ENCODE measurements at regions not wholly inside any gene's neighbourhood (a gene's known extent, or its start where the extent isn't known, plus 50 kb on each side); places are given as distances from the start of the nearest gene placed in this dataset.
"Not testable (repeated sequence)": the region's sequence is repeated elsewhere in the genome, so short reads cannot be mapped to it uniquely, and the experiment has no call there.

DNA sequence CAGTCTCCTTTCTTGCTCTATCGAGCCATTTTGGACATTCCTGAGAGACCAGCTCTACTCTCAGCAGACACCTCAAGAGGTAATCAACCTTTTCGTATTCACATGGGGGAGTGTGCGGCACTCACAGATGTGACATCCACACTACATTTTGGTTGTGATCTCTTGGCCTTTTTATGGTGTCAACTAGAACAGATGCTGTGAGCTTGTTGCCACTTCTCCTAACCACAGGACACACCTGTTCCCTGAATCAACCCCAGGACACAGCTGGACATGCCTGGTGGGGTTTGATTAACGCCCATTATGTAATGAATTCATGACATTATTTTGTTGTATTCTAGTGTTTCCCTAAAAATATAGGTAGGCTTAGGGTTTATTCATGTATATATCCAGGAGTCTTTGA lies 1143.6 kb downstream of the TMEM121 start:
- DNase-seq: no peak

DNA sequence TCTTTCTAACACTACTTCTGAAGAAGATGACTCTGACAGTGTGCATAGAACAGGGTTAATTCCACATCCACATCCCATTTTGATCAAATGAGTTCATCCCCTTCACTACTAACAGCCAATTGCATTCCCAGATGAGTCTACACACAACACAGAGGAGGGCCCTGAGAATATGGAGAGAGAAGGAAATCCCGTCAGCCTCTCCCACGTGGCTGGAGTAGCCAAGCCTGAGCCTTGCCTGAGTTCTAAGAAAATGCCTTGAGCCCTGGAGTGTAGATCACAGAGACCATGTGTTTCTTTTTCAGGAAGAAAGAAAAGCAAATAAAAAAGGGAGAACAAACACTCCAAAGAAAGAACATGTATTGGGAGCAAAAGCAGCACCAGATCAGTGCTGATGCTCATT lies 1147.7 kb downstream of the TMEM121 start:
- DNase-seq: not testable (repeated sequence)

DNA sequence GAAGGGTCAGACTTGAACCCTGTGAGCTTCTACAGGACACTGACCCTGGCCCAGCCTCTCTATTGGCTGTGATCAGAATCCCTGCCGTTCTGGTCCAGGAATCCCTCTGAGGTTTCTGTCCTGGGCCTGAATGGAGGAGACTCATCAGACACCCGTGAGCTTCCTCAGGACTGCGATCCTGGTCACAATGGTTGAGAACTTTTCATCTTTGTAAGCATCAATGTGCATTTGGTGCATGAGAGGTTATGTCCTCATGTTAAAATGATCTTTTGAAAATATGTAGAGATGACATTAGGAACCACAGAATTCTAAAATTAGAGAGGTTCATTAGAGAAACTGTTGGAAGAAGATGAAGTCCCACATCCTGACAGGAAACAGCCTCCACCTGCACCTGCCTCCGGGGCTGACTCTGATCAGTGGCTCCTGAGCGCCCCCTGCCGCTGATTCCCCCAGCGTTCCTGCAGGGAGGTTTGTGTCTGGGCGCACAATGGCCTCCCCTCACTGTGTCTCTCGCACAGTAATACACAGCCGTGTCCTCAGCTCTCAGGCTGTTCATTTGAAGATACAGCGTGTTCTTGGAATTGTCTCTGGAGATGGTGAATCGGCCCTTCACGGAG lies 1148.2 kb downstream of the TMEM121 start:
- DNase-seq: not testable (repeated sequence)

DNA sequence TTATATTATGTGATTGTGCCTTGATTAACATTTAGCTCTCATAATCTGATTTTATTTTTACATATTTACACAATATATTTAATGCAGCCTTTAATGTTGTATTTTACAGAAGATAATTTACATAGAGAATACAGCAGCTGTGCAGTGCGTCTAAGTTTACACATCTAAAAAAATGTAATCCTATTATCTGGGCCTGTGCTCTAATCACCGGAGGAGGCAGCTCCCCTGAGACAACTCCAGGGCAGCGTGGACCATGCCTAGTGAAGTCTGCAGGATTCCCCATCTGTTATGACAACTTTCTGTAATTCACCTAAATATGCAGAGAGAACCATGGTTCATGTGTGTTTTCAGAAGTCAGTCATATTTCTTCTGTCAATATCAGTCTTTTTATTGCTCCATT lies 1149.3 kb downstream of the TMEM121 start:
- not testable (repeated sequence) for DNase-seq

DNA sequence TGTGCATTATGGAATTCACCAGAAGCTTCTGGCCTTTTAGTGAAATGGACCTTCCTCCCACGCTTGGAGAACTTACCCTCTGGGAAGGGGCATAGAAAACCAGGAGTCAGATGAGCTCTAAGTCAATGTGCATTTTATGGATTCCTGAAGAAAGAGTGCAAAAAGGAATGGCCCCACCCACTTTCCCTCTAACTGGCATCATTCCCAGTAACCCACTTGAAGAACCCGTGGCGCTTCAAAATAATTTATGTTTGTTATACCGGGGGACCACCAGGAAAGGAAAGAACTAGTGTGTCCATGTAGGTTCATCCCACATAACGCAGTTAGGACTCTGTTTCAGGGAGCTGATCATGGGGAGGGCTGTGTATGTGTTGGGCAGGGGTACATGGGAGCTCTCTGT lies 1153.4 kb downstream of the TMEM121 start:
- DNase-seq: no peak

DNA sequence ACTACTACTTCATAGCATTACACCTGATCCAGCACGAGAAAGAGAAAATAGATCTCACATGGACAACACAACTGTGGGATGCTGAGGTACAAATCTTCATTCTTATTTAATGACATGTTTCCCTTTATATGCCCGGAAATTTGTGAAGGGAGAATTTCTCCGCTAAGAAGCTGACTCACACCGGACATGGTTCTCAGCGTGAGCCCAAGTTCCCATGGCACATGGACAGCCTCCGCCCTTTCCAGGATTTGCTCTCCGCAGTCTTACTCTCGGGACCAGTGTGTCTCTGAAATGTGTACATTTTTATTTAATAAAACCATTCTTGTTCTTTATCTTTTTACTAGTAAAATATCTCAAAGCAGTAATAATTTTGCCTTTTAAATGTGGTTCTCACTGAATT lies 1154.8 kb downstream of the TMEM121 start:
- no peak for DNase-seq

DNA sequence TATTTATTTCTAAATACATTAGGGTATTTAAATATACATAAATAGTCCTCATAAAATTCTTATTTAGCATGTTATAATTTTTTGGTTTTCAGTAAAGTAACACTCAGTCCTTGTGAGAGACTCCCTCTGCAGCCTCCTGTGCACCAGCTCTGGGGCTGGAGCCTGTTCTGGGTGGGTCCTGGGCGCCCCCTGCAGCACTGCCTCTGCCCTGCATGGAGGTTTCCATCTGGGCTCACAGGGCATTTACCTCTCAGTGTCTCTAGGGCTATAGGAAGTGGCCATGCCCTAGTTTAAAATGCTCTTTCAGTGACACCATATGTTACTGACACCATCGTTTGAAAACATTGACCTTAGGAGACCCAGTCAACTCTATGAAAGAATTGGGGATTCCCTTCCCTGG lies 1155.2 kb downstream of the TMEM121 start:
- no peak for DNase-seq

DNA sequence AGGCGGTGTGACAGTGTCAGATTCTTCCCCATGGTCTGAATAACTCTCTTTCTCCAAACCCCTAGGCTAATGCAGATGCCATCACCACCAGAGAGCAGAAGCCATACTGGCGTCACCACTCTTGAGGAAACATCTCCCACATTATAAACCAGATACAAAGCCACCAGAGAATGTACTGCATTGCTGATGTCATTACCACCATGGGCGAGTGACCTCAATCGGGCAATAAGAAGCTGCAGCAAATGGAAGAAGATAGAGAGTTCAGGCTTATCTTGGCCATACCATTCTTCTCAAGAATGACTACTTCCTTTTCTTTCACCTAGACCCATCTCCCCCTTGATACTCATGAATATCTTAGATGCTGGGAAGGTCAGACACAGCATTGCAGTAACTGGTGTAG lies 1157.2 kb downstream of the TMEM121 start:
- no peak for DNase-seq

DNA sequence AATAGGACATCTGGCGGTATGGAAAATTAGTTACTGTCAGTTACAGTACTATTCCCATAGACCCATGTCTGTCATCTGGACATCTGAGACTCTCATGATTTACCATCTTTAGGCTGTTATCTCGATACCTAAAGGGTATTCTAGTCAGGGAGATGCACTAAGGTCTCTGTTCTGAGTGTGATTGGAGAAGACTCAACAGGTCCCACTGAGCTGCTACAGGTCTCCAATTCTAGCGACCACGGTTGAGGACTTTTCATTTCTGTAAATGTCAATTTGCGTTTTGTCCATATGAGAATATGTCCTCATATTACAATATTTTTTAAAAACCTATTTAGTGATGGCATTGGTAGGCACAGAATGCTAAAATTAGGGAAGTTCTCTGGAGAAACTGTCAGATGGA lies 1160.2 kb downstream of the TMEM121 start:
- DNase-seq: no peak

DNA sequence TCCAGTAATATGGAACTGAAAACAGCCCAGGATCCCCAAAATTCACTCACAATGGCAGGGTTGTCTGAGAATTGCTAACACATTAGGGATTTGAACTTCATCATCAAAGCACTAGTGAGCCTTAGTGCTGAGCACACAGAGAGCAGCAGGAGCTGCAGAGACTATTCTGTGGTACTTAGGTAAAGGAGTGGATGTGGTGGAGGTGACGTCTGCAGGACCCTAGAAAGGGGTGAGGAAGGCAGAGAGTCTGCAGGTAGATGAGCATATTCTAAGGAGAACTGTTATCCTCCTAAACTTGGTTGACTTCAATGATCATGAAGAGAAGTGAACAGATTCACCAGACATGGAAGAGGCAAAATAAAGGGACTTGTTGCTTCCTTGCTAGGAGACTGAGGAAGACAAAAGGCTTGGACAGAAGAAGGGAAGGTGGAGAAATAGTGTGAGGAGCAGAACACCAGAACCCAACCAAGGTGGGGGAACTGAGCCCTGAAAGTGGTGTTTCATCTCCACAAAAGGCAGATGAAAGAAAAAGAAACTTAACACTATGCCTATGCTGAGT lies 1164.0 kb downstream of the TMEM121 start:
- no peak for DNase-seq

DNA sequence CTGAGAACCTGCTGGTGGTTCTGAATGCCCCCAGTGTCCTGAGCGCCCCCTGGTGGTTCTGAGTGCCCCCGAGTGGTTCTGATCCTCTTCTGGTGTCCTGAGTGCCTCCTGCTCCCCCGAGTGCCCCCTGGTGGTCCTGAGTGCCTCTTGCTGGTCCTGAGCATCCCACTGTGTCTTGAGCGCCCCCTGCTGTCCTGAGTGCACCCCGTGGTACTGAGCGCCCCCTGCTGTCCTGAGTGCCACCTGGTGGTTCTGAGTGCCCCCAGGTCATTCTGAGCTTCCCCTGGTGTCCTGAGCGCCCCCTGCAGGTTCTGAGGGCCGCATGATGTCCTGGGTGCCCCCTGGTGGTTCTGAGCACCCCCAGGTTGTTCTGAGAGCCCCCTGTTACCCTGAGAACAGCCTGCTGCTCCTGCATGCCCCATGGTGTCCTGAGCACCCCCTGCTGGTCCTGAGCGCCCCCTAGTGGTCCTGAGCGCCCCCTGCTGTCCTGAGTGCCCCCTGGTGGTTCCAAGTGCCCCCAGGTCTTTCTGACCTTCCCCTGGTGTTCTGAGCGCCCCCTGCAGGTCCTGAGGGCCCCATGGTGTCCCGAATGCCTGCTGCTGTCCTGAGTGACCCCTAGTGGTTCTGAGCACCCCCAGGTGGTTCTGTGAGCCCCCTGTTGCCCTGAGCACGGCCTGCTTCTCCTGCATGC lies 1165.4 kb downstream of the TMEM121 start:
- no peak for DNase-seq

DNA sequence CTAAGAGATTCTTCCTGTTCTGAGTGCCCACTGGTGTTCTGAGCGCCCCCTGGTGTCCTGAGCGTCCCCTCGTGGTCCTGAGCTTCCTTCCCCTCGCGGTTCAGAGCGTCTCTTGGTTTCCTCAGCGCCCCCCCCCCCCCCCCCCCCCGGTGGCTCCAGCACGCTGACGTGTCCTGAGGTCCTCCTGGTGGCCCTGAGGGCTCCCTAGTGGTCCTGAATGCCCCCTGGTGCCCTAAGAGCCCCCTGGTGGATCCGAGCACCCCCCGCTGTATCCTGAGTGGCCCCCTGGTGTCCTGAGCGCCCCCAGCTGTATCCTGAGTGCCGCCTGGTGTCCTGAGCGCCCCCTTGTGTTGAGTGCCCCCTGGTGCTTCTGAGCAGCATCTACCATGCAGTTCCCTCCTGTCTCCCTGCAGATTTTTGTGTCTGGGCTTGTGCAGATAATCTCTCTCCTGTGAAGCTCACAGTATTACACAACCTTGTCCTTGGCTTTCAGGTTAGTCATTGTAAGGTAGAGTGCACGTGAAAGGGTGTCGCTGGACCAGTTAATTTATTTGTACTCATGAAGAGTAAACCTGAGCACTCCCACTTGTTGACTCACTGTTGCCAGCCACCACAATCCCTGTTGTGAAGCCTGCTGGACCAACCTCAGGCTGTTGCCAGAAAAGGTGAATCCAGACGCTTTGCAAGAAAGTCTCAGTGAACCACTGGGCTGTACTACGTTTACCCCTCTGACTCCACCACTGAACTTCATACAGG lies 1168.4 kb downstream of the TMEM121 start:
- DNase-seq: peak; percentile 78

DNA sequence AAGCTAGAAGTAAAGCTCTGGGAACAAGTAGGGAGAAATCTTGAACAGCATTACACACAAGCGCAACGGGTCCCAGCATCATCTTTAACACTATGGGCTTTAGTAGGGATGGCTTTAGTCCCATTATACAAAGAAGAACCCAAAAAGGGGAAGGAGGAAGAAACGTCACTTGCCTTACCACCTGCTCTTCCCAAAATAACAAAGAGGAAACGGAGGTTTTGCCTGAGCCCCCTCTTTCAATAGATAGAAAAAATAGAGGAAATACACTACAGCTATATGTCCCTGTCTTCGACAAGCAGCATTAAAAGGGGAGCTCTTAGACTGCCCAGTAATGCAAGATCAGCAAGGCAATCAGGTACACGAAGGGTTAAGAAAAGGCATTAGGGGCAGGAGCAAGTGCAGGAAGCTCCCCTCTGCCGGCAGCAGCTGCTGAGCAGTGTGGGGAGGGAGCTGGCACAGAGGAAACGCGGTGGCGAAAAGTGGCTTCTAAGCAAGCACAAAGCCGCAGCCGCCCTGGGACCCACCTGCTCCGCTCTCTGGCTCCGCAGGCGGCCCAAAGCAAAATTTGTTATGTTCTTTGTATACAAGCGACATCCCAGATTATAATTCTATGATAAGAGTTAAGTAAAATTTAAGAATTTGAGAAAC lies 1172.4 kb downstream of the TMEM121 start:
- peak; percentile 61 for DNase-seq

DNA sequence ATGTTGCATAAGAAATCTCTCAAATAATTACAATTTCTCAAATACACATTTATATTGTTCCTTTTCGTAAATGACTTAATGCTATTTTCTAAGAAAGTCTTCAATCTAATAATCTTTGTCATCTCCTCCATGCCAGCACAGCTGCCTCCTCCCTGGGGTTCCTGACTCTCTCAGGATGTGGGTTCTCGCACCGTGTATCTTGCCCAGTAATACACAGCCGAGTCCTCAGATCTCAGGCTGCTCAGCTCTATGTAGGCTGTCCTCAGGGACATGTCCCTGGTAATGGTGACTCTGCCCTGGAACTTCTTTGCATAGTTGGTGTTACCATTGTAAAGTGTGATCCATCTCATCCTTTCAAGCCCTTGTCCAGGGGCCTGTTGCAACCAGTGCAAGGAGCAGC lies 1177.3 kb downstream of the TMEM121 start:
- DNase-seq: not testable (repeated sequence)

DNA sequence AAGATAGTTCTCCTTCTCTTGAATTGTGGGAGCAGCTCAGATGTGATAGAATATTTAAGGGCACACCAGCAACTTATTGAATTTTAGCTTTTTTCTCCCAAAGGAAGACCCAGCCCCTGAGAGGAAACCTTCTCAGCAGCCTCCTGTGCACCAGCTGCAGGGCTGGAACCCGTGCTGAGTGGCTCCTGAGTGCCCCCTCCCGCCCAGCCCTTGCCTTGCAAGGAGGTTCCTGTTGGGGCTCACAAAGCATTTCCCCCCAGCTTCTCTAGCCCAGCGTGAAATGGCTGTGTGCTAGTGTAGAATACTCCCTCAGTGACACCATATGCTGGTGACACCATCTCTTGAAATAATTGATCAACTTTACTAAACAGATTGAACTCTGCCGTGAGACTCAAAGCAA lies 1180.1 kb downstream of the TMEM121 start:
- DNase-seq: not testable (repeated sequence)

DNA sequence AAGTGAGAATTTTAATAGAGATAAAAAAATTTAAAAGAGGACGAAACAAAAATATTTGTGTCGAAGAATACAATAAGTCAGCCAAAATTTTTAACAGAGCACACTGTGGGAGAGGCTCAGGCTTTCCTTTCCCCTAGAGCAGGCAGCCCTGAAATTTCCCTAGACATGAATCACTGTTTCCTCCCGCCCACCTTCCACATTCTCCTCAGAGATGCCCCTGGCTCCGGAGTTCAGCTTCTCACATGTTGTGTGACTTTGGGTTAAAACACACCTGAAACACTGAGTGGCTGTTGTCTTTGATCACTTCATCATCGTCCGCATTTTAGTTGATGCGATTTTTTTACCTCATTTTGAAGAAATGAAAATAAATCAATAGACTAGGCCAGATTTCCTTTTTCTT lies 1183.8 kb downstream of the TMEM121 start:
- not testable (repeated sequence) for DNase-seq

DNA sequence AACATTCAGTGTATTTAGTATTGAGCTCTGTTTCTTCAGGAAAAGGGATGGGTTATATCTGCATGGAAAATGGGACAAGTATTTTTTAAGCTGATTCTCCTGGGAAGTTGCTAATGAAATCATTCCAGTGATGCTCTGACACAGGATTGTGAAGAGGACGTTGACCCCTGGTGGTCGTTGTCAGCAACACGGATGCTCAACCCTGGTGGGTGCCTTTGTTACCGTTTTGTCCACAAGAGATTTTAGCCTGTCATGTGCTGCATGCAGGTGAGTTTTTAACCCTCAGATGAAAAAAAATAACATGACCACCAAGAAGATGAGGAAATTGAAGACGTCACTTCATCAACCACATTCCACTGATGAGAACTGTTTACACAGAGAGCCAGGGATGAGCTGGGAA lies 1186.1 kb downstream of the TMEM121 start:
- not testable (repeated sequence) for DNase-seq

DNA sequence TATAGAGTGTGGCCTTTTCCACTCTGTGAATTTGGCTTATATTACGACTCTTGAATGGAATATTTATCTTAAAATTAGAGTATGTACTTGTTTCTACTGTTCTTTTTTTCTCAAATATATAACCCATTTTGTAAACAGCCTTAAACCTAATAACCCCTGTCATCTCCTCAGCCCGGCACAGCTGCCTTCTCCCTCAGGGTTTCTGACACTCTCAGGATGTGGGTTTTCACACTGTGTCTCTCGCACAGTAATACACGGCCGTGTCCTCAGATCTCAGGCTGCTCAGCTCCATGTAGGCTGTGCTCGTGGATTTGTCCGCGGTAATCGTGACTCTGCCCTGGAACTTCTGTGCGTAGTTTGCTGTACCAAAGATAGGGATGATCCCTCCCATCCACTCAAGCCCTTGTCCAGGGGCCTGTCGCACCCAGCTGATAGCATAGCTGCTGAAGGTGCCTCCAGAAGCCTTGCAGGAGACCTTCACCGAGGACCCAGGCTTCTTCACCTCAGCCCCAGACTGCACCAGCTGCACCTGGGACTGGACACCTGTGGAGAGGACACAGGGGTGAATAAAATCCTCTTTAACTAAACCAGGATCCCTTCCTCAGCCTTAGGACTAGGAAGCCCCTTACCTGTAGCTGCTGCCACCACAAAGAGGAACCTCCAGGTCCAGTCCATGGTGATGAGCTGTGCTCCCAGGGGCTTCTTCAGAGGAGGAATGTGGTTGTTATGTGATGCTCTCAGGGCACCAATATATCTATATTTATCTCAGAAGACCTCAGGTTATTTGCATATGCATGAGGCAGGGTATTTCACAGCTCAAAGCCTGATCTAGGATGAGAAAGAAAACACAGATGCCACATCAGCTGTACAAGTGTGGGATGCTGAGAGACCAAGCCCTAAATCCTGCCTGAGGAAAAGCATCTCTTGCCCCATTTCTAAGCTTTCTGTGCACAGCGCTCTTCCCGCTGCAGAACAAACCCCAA lies 1188.4 kb downstream of the TMEM121 start:
- not testable (repeated sequence) for DNase-seq

DNA sequence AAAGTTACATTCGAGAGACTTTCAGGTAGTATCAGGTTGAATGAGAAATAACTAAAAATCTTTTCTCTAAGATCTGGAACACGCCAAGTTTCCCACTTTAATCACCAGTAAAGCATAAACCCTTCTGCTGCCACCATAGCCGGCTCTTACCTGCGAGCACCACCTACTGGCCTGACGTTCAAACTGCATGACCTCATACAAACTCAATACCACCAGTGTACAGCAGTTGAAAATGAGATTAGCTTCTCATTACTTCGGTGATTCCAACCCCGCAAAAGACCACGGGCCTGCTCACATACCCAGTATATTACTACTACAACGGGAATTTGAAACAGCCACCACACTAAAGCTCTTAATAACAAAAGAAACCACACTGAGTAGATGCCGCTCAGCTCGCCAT lies 1191.2 kb downstream of the TMEM121 start:
- DNase-seq: not testable (repeated sequence)

DNA sequence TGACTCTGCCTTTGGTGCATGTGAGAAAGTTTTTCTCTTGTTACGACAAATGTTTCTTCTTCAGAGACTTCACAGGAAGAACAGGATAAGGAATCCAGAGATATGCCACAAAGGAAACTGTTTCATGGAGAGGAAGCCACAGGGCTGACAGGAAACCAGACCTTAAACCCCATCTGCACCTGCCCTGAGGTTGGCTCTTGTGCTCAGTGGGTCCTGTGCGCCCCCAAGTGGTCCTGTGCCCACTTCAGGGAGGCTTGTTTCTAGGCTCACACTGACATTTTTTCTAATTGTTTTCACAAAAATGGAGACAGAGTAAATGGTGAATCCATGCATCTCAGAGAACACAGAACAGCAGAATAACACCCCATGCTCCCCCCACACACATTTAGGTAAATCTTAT lies 1193.5 kb downstream of the TMEM121 start:
- DNase-seq: peak; percentile 81

DNA sequence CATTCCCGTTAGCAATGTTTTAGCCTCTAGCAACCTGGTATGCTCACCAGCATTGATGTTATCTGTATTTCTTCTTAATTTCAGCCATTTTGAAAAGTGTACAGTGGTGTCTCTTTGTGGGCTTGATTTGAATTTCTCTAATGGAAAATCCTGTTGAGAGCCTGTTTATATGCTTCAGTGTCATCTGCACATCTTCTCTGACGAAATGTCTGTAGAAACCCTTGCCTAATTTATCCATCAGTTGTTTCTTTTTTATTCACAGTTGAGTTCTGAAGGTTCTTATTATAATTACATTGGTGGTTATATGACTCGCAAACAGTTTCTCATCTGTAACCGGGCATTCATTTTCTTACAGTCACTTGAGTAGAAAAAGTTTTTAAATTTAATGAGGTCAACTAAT lies 1195.5 kb downstream of the TMEM121 start:
- DNase-seq: not testable (repeated sequence)
